ENCODE measurements at regions not wholly inside any gene's neighbourhood (a gene's known extent, or its start where the extent isn't known, plus 50 kb on each side); places are given as distances from the start of the nearest gene placed in this dataset.

DNA sequence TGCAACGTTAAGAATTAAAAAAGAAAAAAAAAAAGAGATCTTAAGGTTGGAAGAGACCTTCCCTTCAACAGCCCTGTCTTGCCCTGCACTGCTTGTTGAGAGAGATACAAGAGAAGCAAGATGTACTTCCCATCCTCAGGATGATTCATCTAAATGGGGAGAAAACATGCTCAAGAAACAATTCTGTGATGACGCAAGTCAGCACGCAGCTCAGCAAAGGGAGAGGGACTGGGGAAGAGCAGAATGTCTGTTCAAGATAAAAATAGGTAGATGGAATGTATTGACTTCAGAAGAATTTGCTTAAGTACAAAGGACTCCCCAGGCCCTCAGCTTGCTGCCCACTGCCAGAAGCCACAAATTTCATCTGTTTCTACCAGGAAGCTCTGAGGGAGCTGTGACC is 198.2 kb upstream of the SPRED2 start:
- ATAC-seq (no peak), DNase-seq (no peak)
- TF ChIP-seq POLR2A (IDR thresholded peaks at IDR 0.05): no peak
- TF ChIP-seq, protein P1, sequence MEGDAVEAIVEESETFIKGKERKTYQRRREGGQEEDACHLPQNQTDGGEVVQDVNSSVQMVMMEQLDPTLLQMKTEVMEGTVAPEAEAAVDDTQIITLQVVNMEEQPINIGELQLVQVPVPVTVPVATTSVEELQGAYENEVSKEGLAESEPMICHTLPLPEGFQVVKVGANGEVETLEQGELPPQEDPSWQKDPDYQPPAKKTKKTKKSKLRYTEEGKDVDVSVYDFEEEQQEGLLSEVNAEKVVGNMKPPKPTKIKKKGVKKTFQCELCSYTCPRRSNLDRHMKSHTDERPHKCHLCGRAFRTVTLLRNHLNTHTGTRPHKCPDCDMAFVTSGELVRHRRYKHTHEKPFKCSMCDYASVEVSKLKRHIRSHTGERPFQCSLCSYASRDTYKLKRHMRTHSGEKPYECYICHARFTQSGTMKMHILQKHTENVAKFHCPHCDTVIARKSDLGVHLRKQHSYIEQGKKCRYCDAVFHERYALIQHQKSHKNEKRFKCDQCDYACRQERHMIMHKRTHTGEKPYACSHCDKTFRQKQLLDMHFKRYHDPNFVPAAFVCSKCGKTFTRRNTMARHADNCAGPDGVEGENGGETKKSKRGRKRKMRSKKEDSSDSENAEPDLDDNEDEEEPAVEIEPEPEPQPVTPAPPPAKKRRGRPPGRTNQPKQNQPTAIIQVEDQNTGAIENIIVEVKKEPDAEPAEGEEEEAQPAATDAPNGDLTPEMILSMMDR (IDR thresholded peaks at IDR 0.05 in 4 of 5, conservative IDR thresholded peaks at IDR 0.05 in 1 of 5): no peak
- no peak overlapping the region for H3K4me3 ChIP-seq
- H3K27ac ChIP-seq: no peak overlapping the region
- H3K36me3 ChIP-seq: no peaks in the 10 kb centered on the region
- in situ Hi-C loops (cut with MboI; ENCODE audit: low sequenced_read_pairs in 4 of 4) (no loop called here), intact Hi-C loops (cut with DNase I; ENCODE audit: low total_unique reads) (no loop called here)
- no peaks in the 10 kb centered on the region for H3K27me3 ChIP-seq
- H3K4me1 ChIP-seq: no peaks in the 10 kb centered on the region
- no peaks in the 10 kb centered on the region for H3K9me3 ChIP-seq

DNA sequence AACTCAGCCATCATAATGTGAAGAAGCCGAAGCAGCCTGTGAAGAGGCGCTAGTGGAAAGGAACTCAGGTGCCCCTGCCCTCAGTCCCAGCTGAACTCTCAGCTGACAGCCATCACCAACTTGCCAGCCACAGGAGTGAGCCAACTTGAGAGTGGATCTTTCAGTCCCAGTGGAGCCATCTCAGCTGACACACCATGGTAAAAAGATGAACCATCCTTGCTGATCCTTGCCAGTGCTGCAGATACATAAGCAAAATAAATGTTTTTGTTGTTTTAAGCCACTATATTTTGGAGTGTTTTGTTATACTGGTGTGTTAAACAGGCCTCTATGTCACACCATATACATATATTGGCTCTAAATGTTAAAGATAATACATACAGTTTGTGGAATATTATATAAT is 195.8 kb upstream of the SPRED2 start:
- no peaks in the 10 kb centered on the region for H3K27me3 ChIP-seq
- H3K36me3 ChIP-seq: no peaks in the 10 kb centered on the region
- no peaks in the 10 kb centered on the region for H3K9me3 ChIP-seq
- DNase-seq (no peak), ATAC-seq (no peak)
- no peaks in the 10 kb centered on the region for H3K4me1 ChIP-seq
- in situ Hi-C loops (cut with MboI; ENCODE audit: low sequenced_read_pairs in 4 of 4) (no loop called here), intact Hi-C loops (cut with DNase I; ENCODE audit: low total_unique reads) (no loop called here)
- H3K27ac ChIP-seq: no peak overlapping the region
- no peak overlapping the region for H3K4me3 ChIP-seq
- no peak for TF ChIP-seq POLR2A (IDR thresholded peaks at IDR 0.05)
- TF ChIP-seq, protein P1 (IDR thresholded peaks at IDR 0.05 in 4 of 5, conservative IDR thresholded peaks at IDR 0.05 in 1 of 5): no peak

DNA sequence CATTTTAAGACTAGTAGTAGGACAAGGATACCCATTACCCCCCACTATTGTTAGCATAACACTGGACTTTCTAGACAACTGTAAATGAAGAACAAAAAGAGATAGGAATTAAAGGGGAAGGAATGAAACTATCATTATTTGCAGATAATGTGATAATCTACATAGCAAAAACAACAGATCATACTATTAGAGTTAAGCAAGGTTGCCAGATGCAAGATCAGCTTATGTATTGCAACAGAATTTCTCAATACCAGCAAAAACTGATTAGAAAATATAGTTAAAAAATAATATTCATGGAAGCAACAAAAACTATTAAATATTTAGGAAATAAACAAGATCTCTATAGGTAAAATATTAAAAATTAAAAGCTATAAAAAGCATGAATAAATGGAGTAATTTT is 194.4 kb upstream of the SPRED2 start:
- TF ChIP-seq, protein P1 (IDR thresholded peaks at IDR 0.05 in 4 of 5, conservative IDR thresholded peaks at IDR 0.05 in 1 of 5): no peak
- no peak for TF ChIP-seq POLR2A (IDR thresholded peaks at IDR 0.05)
- H3K4me3 ChIP-seq: no peak overlapping the region
- ATAC-seq (no peak), DNase-seq (no peak)
- no peaks in the 10 kb centered on the region for H3K4me1 ChIP-seq
- intact Hi-C loops (cut with DNase I; ENCODE audit: low total_unique reads): no loop called here
- in situ Hi-C loops (cut with MboI; ENCODE audit: low sequenced_read_pairs in 4 of 4): no loop called here
- H3K36me3 ChIP-seq: no peaks in the 10 kb centered on the region
- no peaks in the 10 kb centered on the region for H3K9me3 ChIP-seq
- H3K27ac ChIP-seq: no peak overlapping the region
- H3K27me3 ChIP-seq: no peaks in the 10 kb centered on the region

DNA sequence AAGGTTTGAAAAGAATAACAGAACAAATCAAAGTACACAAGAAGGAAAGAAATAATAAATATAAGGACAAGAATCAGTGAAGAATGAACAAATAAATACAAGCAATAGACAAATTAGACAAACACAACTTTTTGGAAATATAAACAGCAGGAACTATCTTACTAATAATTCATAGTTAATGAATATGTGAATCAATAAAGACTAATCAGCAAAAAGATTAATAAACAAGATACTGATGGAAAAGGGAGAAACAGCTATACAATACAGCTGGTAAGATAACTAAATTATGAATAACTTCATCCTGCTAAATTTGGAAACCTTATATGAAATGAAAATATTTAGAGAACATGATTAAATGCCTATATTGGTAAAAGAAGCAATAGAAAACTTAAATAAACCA is 193.6 kb upstream of the SPRED2 start:
- H3K27ac ChIP-seq: no peak overlapping the region
- DNase-seq: no peak
- in situ Hi-C loops (cut with MboI; ENCODE audit: low sequenced_read_pairs in 4 of 4) (no loop called here), intact Hi-C loops (cut with DNase I; ENCODE audit: low total_unique reads) (no loop called here)
- H3K4me1 ChIP-seq: no peaks in the 10 kb centered on the region
- H3K27me3 ChIP-seq: no peaks in the 10 kb centered on the region
- no peak for ATAC-seq
- TF ChIP-seq POLR2A (IDR thresholded peaks at IDR 0.05): no peak
- TF ChIP-seq, protein P1 (IDR thresholded peaks at IDR 0.05 in 4 of 5, conservative IDR thresholded peaks at IDR 0.05 in 1 of 5): no peak
- no peak overlapping the region for H3K4me3 ChIP-seq
- no peaks in the 10 kb centered on the region for H3K36me3 ChIP-seq
- H3K9me3 ChIP-seq: no peaks in the 10 kb centered on the region

DNA sequence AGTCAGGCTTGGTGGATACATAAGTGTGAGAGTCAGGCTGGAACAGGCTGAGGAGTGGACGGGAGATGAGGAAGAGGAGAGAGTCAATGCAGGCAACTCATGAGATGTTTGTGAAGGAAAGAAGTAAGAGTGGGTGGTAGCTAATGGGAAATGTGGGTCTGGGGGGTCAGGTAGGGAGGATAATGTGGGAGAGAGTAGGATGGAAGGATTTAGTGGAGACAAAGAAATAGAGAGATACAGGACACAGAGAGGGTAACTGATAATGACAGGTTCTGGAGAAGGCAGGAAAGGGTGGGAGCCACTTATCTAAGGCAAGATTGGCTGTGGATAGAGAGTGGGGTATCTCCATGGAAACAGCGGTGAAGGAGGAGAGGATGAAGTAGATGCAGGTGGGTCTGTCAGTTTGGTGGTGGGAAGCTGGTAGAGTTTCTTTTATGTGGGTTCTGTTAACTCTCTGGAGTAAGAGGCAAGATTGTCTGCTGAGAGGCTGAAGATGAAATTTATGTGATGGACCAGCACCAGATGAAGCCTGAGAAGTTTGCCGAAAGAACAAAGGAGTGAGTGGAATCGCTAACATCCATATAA is 190.6 kb upstream of the SPRED2 start:
- TF ChIP-seq, protein P1 (IDR thresholded peaks at IDR 0.05 in 4 of 5, conservative IDR thresholded peaks at IDR 0.05 in 1 of 5): no peak
- no peak for TF ChIP-seq POLR2A (IDR thresholded peaks at IDR 0.05)
- Histone ChIP-seq H3K27ac (no peak overlapping the region), H3K4me1 (no peaks in the 10 kb centered on the region), H3K36me3 (no peaks in the 10 kb centered on the region), H3K27me3 (no peaks in the 10 kb centered on the region), H3K4me3 (no peak overlapping the region), H3K9me3 (no peaks in the 10 kb centered on the region)
- no peak for DNase-seq
- no peak for ATAC-seq
- intact Hi-C loops (cut with DNase I; ENCODE audit: low total_unique reads) (no loop called here), in situ Hi-C loops (cut with MboI; ENCODE audit: low sequenced_read_pairs in 4 of 4) (no loop called here)
